ENCODE measurements at regions not wholly inside any gene's neighbourhood (a gene's known extent, or its start where the extent isn't known, plus 50 kb on each side); places are given as distances from the start of the nearest gene placed in this dataset.

DNA sequence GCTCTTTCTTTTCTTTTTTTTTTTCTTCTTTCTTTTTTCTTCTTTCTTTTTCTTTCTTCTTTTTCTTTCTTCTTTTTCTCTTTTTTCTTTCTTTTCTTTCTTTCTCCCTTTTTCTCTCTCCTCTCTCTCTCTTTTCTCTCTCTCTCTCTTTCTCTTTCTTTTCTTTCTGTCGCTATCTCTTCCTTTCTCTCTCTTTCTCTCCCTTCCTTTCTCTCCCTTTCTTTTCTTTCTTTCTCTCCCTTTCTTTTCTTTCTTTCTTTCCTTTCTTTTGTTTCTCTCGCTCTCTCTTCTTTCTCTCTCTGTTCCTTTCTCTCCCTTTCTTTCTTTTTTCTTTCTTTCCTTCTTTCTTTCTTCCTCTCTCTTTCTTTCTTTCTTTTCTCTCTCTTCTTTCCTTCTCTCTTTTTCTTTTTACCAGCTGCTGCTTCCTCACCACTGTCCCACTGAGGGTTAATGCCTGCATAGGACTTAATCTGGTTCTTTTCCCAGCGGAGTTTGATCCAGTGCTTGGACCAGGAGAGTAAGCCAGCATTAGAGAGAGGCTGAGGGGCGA is 145.4 kb upstream of the SIX2 start:
- H3K4me3 Mint-ChIP-seq, result no peak overlapping the region
- H3K36me3 Mint-ChIP-seq (ENCODE audit: low read depth), result peaks cover 3% of the 10 kb centered on the region
- H3K9me3 Mint-ChIP-seq, result peaks cover 13% of the 10 kb centered on the region
- peaks cover 21% of the 10 kb centered on the region for H3K4me1 Mint-ChIP-seq
- H3K27me3 Mint-ChIP-seq (ENCODE audit: low read depth), result peaks cover 15% of the 10 kb centered on the region
- H3K27ac Mint-ChIP-seq, result peak overlapping the region in 1 of 3 experiments; percentile 82
- TF ChIP-seq, protein P1, sequence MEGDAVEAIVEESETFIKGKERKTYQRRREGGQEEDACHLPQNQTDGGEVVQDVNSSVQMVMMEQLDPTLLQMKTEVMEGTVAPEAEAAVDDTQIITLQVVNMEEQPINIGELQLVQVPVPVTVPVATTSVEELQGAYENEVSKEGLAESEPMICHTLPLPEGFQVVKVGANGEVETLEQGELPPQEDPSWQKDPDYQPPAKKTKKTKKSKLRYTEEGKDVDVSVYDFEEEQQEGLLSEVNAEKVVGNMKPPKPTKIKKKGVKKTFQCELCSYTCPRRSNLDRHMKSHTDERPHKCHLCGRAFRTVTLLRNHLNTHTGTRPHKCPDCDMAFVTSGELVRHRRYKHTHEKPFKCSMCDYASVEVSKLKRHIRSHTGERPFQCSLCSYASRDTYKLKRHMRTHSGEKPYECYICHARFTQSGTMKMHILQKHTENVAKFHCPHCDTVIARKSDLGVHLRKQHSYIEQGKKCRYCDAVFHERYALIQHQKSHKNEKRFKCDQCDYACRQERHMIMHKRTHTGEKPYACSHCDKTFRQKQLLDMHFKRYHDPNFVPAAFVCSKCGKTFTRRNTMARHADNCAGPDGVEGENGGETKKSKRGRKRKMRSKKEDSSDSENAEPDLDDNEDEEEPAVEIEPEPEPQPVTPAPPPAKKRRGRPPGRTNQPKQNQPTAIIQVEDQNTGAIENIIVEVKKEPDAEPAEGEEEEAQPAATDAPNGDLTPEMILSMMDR (IDR thresholded peaks at IDR 0.05; ENCODE audit: unreplicated experiment in 3 of 3), result no peak

DNA sequence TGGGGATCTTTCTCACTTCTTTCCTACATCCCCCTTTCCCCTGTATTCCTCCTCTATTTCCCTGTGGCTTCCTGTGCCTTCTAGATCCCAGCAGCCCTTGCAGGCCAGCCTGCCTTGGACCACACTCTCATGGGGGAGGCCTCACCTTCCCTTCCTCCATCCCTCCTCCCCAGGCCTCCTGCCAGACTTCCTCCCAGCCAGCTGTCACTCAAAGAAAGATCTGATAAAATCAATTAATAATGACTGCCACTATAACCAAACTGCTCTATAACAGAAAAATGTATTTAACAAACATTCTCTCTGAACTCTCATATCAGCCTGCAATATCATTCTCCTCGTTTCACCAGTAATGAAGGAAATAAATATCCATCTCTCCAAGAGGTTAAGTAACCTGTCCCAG is 144.9 kb upstream of the SIX2 start:
- peaks cover 13% of the 10 kb centered on the region for H3K9me3 Mint-ChIP-seq
- TF ChIP-seq, protein P1 (IDR thresholded peaks at IDR 0.05; ENCODE audit: unreplicated experiment in 3 of 3), result no peak

DNA sequence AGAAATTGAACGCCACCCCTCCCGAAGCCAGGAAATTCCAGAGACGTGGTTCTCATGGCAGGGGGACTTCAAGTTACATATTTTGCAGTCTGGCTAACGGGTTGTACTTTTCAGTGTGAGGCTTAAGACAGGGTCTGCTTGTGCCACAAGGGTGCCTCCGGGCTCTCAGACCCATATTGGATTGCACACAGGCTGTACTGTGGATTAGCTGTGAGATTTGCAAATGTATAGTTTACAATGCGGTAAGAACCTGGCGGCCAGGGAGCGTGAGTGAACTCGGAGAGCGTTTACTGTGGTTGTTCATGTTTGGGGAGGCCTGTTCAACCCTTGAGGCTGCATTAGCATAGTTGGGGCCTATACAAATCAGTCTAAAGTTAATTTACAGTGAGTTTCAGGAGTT is 143.9 kb upstream of the SIX2 start:
- H3K4me1 Mint-ChIP-seq, result peaks cover 21% of the 10 kb centered on the region
- peaks cover 15% of the 10 kb centered on the region for H3K27me3 Mint-ChIP-seq (ENCODE audit: low read depth)
- peak overlapping the region in 2 of 3 experiments; percentile 28 to 82 for H3K27ac Mint-ChIP-seq
- H3K9me3 Mint-ChIP-seq, result peaks cover 21% of the 10 kb centered on the region
- TF ChIP-seq, protein P1 (IDR thresholded peaks at IDR 0.05; ENCODE audit: unreplicated experiment in 3 of 3), result no peak
- peaks cover 3% of the 10 kb centered on the region for H3K36me3 Mint-ChIP-seq (ENCODE audit: low read depth)
- no peak overlapping the region for H3K4me3 Mint-ChIP-seq

More for the DNA sequence above, 144.9 kb upstream of the SIX2 start:
- Mint-ChIP-seq H3K27me3 (ENCODE audit: low read depth) (peaks cover 15% of the 10 kb centered on the region), H3K36me3 (ENCODE audit: low read depth) (peaks cover 3% of the 10 kb centered on the region), H3K27ac (peak overlapping the region in 1 of 3 experiments; percentile 82), H3K4me1 (peaks cover 21% of the 10 kb centered on the region), H3K4me3 (no peak overlapping the region)

DNA sequence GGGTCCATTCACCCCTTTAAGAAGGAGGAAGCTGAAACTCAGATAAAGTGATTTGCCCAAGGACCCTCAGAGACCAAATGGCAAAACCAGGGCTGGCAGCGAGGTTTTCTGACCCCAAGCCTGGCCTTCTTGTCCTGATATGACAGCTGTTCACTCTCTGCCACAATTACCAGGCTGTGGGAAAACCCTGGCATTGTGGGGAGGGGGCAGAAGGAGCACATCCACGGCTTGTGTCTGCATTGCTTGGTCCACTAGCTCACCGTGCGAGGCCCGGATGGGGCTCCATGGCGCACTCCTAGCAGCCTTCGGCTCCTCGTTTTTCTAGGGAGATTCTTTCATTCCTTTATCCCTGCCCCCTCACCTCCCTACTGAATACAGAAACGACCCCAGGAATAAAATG is 143.4 kb upstream of the SIX2 start:
- Mint-ChIP-seq H3K4me3 (no peak overlapping the region), H3K4me1 (peaks cover 21% of the 10 kb centered on the region), H3K9me3 (peaks cover 21% of the 10 kb centered on the region), H3K27me3 (ENCODE audit: low read depth) (peaks cover 17% of the 10 kb centered on the region), H3K36me3 (ENCODE audit: low read depth) (peaks cover 3% of the 10 kb centered on the region), H3K27ac (peak overlapping the region in 2 of 3 experiments; percentile 28 to 82)
- TF ChIP-seq, protein P1 (IDR thresholded peaks at IDR 0.05; ENCODE audit: unreplicated experiment in 3 of 3), result no peak

DNA sequence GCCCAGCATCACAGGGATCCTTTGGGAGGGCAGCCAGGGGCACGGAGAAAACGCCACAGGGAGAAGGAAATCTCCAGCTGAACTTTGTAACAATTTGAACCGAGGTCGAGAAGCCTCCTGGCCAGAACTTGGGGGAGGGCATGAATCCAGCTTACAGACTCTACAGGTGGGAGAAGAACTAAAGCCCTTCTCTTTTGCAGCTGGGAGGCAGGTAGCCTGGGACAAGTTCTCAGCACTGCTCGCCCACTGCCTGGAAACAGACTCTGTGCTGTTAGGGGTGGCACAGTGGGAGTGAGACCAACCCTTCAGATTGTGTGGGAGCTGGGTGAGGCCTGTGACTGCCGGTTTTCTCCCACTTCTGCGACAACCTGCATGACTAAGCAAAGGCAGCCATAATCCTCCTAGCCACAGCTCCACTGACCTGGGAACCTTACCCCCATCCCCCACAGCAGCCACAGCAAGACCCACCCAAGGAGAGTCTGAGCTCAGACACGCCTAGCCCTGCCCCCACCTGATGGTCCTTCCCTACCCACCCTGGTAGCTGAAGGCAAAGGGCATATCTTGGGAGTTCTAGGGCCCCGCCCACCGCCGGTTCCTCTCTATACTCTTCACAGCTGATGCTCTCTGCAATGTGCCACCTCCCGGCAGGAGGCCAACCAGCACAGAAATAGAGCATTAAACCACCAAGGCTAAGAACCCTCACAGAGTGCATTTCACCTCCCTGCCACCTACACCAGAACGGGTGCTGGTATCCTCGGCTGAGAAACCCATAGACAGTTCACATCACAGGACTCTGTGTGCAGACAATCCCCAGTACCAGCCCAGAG is 136.0 kb upstream of the SIX2 start:
- Mint-ChIP-seq H3K27ac (no peak overlapping the region), H3K4me1 (peaks cover 7% of the 10 kb centered on the region), H3K36me3 (ENCODE audit: low read depth) (peaks cover 5% of the 10 kb centered on the region), H3K4me3 (no peak overlapping the region), H3K27me3 (ENCODE audit: low read depth) (peaks cover 46% of the 10 kb centered on the region), H3K9me3 (peaks cover 13% of the 10 kb centered on the region)
- TF ChIP-seq, protein P1 (IDR thresholded peaks at IDR 0.05; ENCODE audit: unreplicated experiment in 3 of 3), result no peak

All from nephron (organoid).